ENCODE measurements at regions not wholly inside any gene's neighbourhood (a gene's known extent, or its start where the extent isn't known, plus 50 kb on each side); places are given as distances from the start of the nearest gene placed in this dataset.
A peak's percentile ranks its signal among the peaks of the same experiment; 100 is the strongest.

- no peak overlapping the region for H3K27ac ChIP-seq
- no peak for ATAC-seq
- H3K4me3 ChIP-seq, result no peak overlapping the region
- no peaks in the 10 kb centered on the region for H3K27me3 ChIP-seq (ENCODE audit: low read depth)
- TF ChIP-seq CTCF (IDR thresholded peaks at IDR 0.05), result no peak
- H3K9me3 ChIP-seq, result no peaks in the 10 kb centered on the region
- intact Hi-C loops (cut with DNase I), result no loop called here
- peaks cover 25% of the 10 kb centered on the region for H3K4me1 ChIP-seq
- H3K36me3 ChIP-seq, result no peaks in the 10 kb centered on the region
- no peak for DNase-seq
Measured at GRCh38 chr13:44298314-44298713, 75.3 kb upstream of the SERP2 start.

DNA sequence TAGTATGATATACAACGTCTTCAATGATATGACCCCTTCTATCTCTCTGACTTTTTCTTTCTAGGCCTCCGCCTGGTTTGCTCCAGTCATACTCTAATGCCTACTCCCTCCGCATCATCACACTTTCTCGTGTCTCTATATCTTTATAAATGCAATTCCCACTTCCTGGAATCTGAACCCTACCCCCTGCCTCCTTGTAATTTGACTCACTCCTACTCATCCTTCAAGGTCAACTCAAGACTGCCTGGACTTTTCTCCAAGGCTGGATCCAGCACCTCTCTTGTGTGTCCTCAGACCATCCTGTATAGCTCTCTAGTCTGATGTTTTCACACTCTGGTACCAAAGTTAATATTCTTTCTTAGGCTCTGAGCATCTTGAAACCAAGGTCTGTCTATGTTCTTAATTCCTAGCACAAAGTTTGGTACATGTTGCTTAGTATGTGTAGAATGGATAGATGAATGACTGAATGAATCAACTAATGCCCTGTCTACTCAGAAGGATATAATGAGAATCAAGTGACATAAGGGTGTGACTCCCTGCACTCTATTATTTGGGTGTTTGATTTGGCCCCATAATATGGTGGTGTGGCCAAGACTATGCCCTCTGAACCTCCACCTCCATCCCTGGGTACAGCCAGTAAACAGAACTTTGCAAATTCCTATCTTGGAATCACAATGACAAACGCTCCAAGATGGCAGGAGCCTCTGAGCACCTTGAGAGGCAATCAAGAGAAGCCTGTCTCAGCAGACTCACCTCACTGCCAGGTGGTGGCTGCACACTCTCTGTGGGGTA lies 74.3 kb upstream of the SERP2 start:
- Histone ChIP-seq H3K4me3 (no peak overlapping the region), H3K9me3 (no peaks in the 10 kb centered on the region), H3K27me3 (ENCODE audit: low read depth) (no peaks in the 10 kb centered on the region), H3K36me3 (no peaks in the 10 kb centered on the region), H3K27ac (no peak overlapping the region), H3K4me1 (peaks cover 22% of the 10 kb centered on the region)
- DNase-seq (no peak), ATAC-seq (no peak)
- intact Hi-C loops (cut with DNase I), result no loop called here
- no peak for TF ChIP-seq CTCF (IDR thresholded peaks at IDR 0.05)

GRCh38 chr13:44300895-44301638 lies 72.6 kb upstream of the SERP2 start:
- H3K36me3 ChIP-seq, result no peaks in the 10 kb centered on the region
- H3K9me3 ChIP-seq, result no peaks in the 10 kb centered on the region
- ATAC-seq (peak; percentile 89 to 96), DNase-seq (no peak)
- H3K27ac ChIP-seq, result peak overlapping the region; percentile 69
- no peaks in the 10 kb centered on the region for H3K27me3 ChIP-seq (ENCODE audit: low read depth)
- intact Hi-C loops (cut with DNase I), result no loop called here
- no peak for TF ChIP-seq CTCF (IDR thresholded peaks at IDR 0.05)
- no peak overlapping the region for H3K4me3 ChIP-seq
- H3K4me1 ChIP-seq, result peaks cover 31% of the 10 kb centered on the region

- Histone ChIP-seq H3K36me3 (no peaks in the 10 kb centered on the region), H3K27me3 (ENCODE audit: low read depth) (no peaks in the 10 kb centered on the region), H3K27ac (peak overlapping the region; percentile 26), H3K4me3 (no peak overlapping the region), H3K4me1 (peaks cover 34% of the 10 kb centered on the region), H3K9me3 (no peaks in the 10 kb centered on the region)
- ATAC-seq, result no peak
- no peak for DNase-seq
- intact Hi-C loops (cut with DNase I), result no loop called here
- TF ChIP-seq CTCF (IDR thresholded peaks at IDR 0.05), result no peak
Measured at GRCh38 chr13:44301639-44302015, 72.0 kb upstream of the SERP2 start.

GRCh38 chr13:44302233-44302632 lies 71.4 kb upstream of the SERP2 start:
- Histone ChIP-seq H3K4me3 (no peak overlapping the region), H3K36me3 (no peaks in the 10 kb centered on the region), H3K27ac (no peak overlapping the region), H3K27me3 (ENCODE audit: low read depth) (no peaks in the 10 kb centered on the region), H3K4me1 (peaks cover 34% of the 10 kb centered on the region), H3K9me3 (no peaks in the 10 kb centered on the region)
- intact Hi-C loops (cut with DNase I), result no loop called here
- no peak for TF ChIP-seq CTCF (IDR thresholded peaks at IDR 0.05)
- no peak for ATAC-seq
- DNase-seq, result no peak

Measured in lower lobe of right lung (tissue), 2 donors.